ENCODE measurements at regions not wholly inside any gene's neighbourhood (a gene's known extent, or its start where the extent isn't known, plus 50 kb on each side); places are given as distances from the start of the nearest gene placed in this dataset.

DNA sequence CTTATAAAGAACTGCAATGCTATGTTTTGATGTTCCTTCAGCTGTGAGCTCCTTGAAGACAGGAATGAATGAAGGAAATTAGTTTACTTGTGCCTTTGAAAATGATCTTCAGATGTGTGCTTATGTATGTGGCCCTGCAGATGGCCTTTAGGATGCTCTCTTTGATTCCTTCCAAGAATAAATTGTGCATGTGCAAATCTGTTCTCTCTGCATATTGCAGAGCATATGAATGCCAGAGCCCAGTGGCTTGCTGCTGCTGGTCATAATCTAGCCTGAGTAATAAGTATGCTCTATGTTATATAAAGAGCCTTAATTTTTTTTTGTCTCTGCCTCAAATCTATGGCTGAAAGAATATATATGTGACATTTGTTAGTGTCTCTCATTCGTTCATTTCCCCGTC, 341.9 kb upstream of the NOVA1 start:
- DNase-seq (ENCODE audit: low read depth, low spot score): no peak
- in situ Hi-C loops (cut with HindIII; ENCODE audit: low pct_unique_long_range_greater_than_20kb, low sequenced_read_pairs): no loop called here

DNA sequence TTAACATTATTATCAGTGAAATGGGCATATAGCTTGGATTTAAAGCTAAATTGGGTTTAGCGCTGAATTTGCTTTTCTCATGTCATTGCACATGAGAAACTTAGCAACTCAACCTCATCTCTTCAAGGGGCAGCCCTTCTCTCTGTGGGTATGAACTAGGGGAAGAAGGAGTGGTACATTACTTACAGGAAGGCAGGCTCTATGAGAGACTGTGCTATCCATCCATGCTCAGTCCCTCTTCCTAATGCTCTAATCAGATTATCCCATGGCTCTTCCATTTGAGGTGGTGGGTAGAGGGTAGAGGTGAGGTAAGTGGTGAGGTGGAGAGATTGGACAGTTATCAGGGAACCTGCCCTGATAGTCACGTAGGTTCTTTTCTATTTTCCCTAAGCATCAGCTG, 343.7 kb upstream of the NOVA1 start:
- in situ Hi-C loops (cut with HindIII; ENCODE audit: low pct_unique_long_range_greater_than_20kb, low sequenced_read_pairs): no loop called here
- DNase-seq (ENCODE audit: low read depth, low spot score): no peak

GRCh38 chr14:26947265-26947664, 349.4 kb upstream of the NOVA1 start:
- in situ Hi-C loops (cut with HindIII; ENCODE audit: low pct_unique_long_range_greater_than_20kb, low sequenced_read_pairs): no loop called here
- DNase-seq (ENCODE audit: low read depth, low spot score): no peak

DNA sequence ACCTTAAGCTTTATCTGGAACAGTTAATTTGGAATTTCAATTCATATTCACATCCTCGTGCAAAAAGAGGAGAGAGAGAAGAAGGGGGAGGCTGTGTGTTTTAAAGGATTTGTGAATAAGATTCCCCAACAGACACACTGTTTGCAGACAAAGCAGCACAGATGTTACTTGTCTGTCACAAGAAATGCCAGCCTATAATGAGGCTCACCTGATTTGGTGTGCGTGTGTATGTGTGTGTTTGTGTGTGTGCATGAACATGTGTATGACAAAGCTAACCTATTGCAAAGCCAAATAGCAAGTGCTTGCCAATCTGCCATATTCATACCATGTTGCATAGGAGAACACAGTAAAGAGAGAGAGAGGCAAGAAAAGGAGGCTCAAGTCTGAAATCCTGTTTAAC, 361.6 kb upstream of the NOVA1 start:
- in situ Hi-C loops (cut with HindIII; ENCODE audit: low pct_unique_long_range_greater_than_20kb, low sequenced_read_pairs): no loop called here
- DNase-seq (ENCODE audit: low read depth, low spot score): no peak

GRCh38 chr14:26959972-26960660, 362.3 kb upstream of the NOVA1 start:
- in situ Hi-C loops (cut with HindIII; ENCODE audit: low pct_unique_long_range_greater_than_20kb, low sequenced_read_pairs): no loop called here
- DNase-seq (ENCODE audit: low read depth, low spot score): no peak

GRCh38 chr14:26963711-26964110, 365.9 kb upstream of the NOVA1 start:
- peak; percentile 66 for DNase-seq (ENCODE audit: low read depth, low spot score)
- in situ Hi-C loops (cut with HindIII; ENCODE audit: low pct_unique_long_range_greater_than_20kb, low sequenced_read_pairs): no loop called here

DNA sequence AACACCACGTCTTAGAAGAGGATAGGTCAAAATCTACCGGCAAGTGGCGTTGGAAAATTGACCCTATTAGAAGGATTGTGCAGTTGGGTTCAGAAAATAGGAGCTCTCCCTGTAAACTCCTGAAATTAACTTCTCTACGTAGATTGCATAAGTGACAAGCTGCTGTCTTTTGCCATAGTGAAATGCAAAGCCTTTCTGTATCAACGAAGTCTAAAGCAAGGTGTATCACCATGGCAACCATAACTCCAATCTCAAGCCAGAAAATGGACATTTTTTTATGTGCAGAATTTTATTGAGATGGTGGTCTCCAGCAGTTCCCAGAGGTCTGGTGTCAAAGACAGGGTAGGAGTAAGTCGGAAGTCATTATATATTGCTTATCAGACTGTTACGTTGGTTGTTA, 367.7 kb upstream of the NOVA1 start:
- in situ Hi-C loops (cut with HindIII; ENCODE audit: low pct_unique_long_range_greater_than_20kb, low sequenced_read_pairs): no loop called here
- no peak for DNase-seq (ENCODE audit: low read depth, low spot score)

GRCh38 chr14:26966908-26967307, 369.1 kb upstream of the NOVA1 start:
- DNase-seq (ENCODE audit: low read depth, low spot score): peak; percentile 100
- in situ Hi-C loops (cut with HindIII; ENCODE audit: low pct_unique_long_range_greater_than_20kb, low sequenced_read_pairs): no loop called here

DNA sequence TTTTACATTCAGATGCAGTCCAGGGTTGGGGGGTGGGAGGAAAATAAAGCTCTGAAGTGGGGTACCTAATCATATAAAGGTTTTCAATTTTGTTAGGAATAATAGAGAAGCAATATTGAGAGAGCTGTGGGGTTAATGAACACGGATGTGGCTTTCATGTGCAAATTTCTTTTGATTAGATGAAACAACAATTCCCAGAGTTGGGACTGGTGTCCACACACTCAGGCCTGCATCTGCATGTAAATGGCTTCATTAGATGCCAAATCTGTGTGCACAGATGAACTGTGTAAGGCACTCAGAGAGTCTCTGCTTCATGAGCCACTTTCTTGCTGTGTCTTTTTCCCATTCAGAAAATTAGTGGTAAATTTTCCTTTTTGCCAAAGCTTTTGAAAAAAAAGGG, 377.1 kb upstream of the NOVA1 start:
- no peak for DNase-seq (ENCODE audit: low read depth, low spot score)
- in situ Hi-C loops (cut with HindIII; ENCODE audit: low pct_unique_long_range_greater_than_20kb, low sequenced_read_pairs): no loop called here

DNA sequence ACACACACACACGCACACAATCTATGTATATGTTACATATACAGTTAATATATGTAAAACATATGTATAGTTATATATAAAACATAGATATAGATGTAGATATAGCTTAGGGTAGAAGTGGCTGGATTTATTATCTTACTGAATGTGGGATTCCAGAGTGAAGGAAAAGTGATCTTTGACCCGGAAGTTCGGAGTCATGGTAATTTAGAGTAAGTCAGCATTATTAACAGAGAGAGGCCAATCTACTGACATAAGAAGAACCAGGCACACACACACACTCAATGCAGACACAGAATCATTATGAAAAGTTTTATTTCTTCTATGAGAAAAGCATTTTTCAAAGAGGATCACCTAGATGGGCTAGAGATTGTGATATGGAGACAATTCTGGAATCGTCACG, 384.2 kb upstream of the NOVA1 start:
- no peak for DNase-seq (ENCODE audit: low read depth, low spot score)
- in situ Hi-C loops (cut with HindIII; ENCODE audit: low pct_unique_long_range_greater_than_20kb, low sequenced_read_pairs): no loop called here

DNA sequence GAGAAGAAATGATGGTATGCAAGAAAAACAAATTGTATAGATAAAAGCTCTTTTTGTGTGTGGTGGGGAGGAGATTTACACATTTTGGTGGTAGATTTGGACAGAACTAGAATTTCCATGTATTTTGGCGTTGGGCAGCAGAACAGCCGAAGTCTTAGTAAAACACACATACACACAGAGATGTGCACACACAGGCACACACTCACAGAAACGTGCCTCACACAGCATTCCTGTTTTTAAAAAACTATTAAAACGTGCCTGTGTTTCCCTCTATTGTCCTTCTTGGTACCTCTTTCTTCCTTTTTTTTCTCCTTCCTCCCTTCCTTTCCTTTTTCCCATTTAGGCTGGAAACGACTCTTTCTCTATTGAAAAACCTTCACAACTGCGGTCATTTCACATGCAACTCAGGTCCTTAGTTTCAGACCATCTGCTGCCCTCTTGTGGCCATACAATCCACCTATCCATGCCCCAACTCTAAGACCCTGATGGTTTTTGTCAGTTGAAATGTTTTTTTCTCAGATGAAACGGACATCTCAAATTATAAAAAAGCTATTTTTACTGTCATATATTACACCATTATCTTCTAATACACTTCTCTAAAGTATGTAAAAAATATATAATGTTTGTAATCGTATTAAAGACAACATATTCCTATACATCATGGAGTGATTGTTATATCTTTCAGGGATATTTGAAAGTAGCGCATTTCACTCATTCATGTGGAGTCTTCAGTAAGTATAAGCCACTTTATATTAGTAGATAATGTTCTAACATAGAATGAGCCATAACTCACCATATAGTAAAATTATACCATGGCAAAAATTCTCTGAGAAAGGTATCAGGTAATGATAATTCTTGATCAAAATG, 386.7 kb upstream of the NOVA1 start:
- in situ Hi-C loops (cut with HindIII; ENCODE audit: low pct_unique_long_range_greater_than_20kb, low sequenced_read_pairs): no loop called here
- peak; percentile 88 for DNase-seq (ENCODE audit: low read depth, low spot score)

DNA sequence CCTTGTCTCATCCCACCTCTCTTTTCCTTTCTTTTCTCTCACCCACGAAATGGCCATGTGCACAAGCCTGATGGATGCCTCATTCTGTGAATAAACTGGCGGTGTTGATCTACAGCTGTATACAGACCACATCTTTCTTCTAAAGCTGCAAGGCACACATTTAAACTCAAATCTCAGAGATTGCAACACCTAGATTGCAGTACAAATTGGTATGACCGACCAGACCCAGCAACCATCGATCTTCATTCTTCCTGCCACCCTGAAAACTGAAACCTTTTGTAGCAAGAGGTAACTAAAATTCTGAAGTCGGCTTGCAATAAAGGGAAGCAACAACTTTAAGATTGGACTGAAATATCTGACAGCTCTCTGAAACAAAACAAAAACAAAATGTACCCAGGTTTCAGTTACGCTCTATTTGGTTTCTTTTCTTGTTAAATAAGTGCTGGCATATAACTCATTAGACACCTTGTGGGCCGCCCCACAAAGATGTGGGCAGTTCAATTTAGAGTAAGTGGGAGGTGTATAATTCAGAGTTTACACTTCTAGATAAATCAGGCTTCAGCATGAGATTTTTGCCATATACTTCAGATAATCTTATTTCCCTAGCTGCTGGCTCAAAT, 390.0 kb upstream of the NOVA1 start:
- in situ Hi-C loops (cut with HindIII; ENCODE audit: low pct_unique_long_range_greater_than_20kb, low sequenced_read_pairs): no loop called here

DNA sequence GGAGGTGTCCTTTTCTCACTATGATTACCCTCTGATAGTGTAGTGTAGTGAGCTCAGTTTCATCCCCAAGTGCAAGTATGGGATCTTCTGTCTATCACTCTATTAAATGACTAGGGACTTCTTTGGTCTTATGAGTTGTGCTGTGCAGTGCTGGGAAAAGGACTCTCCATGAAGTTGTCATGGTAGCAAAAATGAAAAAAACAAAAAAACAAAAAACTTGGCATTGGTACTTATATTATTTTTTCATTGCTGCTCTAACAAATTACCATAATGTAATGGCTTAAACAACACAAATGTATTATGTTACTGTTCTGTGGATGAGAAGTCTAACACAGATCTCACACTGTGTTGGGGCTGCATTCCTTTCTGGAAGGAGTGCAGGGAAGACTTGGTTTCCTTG, 393.1 kb upstream of the NOVA1 start:
- in situ Hi-C loops (cut with HindIII; ENCODE audit: low pct_unique_long_range_greater_than_20kb, low sequenced_read_pairs): no loop called here
- no peak for DNase-seq (ENCODE audit: low read depth, low spot score)

More for the DNA sequence above, 390.0 kb upstream of the NOVA1 start:
- peak; percentile 0 for DNase-seq (ENCODE audit: low read depth, low spot score)

DNA sequence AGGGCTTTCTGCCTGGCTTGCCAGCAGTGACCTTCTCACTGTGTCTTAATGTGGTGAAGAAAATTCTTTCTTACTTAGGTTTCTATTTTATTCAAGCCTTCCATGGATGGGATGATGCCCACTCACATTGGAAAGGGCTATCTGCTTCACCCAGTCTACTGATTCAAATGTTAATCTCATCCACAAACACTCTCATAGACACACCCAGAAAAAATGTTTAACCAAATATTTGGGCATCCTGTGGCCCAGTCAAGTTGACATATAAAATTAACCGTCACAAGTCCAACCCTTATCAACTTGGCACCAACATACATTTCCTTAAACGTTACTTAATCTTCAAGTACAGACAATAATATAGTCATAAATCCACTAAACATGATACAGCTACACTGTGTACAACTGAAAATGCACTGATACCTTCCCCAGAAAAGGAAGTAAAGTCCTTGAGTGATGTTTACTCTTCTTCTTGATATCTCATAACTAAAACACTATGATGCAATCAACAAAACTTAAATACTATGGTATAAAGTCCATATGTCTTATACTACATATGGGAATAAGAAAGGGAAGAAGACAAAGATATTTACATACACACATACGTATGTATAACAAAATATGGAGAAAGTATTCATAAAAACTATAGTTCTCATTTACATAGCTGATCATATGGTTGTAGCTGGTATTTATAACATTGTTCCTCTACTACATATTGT, 394.7 kb upstream of the NOVA1 start:
- in situ Hi-C loops (cut with HindIII; ENCODE audit: low pct_unique_long_range_greater_than_20kb, low sequenced_read_pairs): no loop called here
- DNase-seq (ENCODE audit: low read depth, low spot score): no peak

GRCh38 chr14:26993556-26993955, 395.7 kb upstream of the NOVA1 start:
- in situ Hi-C loops (cut with HindIII; ENCODE audit: low pct_unique_long_range_greater_than_20kb, low sequenced_read_pairs): no loop called here
- DNase-seq (ENCODE audit: low read depth, low spot score): peak; percentile 9

DNA sequence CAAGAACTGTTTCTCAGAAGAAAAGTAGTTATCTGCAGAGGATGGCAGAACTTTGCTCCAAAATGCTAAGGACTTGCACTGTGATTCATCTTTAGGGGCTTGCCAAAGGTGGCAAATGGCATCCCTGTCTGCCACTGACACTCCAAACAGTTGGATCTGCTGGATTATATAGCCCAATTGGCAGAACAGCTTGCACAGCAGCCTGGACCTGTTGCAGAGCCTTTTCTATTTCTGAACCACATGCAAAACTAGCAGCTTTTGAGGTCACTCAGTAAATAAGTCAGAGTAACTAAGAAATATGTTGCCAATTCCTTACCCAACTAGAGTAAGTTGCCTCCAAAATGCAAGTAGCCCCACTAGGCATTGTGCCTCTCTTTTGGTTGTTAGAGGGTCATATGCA, 397.5 kb upstream of the NOVA1 start:
- in situ Hi-C loops (cut with HindIII; ENCODE audit: low pct_unique_long_range_greater_than_20kb, low sequenced_read_pairs): no loop called here
- DNase-seq (ENCODE audit: low read depth, low spot score): no peak

DNA sequence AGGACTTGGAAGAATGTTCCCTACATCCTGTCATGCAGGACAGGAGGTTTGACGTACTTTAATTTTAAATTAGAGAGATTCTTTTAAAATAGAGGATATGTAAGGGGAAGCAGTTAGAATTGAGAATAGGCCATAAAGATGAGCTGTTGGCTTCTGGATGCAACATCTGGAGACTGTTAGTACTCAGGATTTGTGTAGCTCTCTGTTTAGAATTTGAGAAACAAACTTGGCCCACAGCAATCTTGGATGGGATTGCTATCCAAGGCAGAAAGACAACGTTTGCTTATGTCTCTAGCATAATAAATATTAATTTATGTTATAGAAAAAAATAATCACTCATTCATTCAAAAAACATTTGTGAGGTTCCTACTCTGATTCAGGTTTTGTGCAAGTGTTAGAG, 398.4 kb upstream of the NOVA1 start:
- in situ Hi-C loops (cut with HindIII; ENCODE audit: low pct_unique_long_range_greater_than_20kb, low sequenced_read_pairs): no loop called here
- DNase-seq (ENCODE audit: low read depth, low spot score): no peak

DNA sequence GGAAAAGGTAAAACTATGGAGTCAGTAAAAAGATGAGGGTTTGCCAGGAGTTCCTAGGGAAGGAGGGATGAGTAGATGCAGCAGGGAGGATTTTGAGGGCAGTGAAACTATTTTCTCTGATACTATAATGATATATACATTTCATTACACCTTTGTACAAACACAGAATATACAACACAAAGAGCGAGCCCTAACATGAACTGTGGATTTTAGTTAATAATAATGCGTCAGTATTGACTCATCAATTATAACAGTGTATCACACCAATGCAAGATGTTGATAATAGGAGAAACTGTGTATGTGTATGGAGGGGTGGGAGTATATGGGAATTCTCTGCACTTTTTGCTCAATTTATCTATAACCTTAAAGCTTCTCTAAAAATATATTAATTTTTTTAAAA, 404.3 kb upstream of the NOVA1 start:
- DNase-seq (ENCODE audit: low read depth, low spot score): no peak
- in situ Hi-C loops (cut with HindIII; ENCODE audit: low pct_unique_long_range_greater_than_20kb, low sequenced_read_pairs): no loop called here

Measured in SK-MEL-5 (cell line).